Neuron (in vitro differentiated cells): ENCODE measurements at regions not wholly inside any gene's neighbourhood (a gene's known extent, or its start where the extent isn't known, plus 50 kb on each side); places are given as distances from the start of the nearest gene placed in this dataset.
"Not testable (repeated sequence)": the region's sequence is repeated elsewhere in the genome, so short reads cannot be mapped to it uniquely, and the experiment has no call there.

Source experiments
- H2AFZ ChIP-seq: one replicate; pipeline ENCODE4 v1.6.1; 2013; ENCODE audit warnings: low read depth, mild to moderate bottlenecking, inconsistent platforms, low read length, moderate library complexity
- H3K27me3 ChIP-seq: one replicate; pipeline ENCODE4 v1.6.1; 2013; ENCODE audit warnings: low read length; ENCODE audit not compliant: insufficient read depth
- H3K36me3 ChIP-seq: one replicate; pipeline ENCODE4 v1.6.1; 2013; ENCODE audit warnings: low read length; ENCODE audit not compliant: insufficient read depth
- H3K4me1 ChIP-seq: one replicate; pipeline ENCODE4 v1.6.1; 2013; ENCODE audit warnings: low read length; ENCODE audit not compliant: insufficient read depth
- H3K4me3 ChIP-seq: 2 replicates; pipeline ENCODE4 v1.5.1; 2013; ENCODE audit warnings: mild to moderate bottlenecking, low read length, moderate library complexity
- H3K9me3 ChIP-seq: one replicate; pipeline ENCODE4 v1.6.1; 2013; ENCODE audit warnings: low read length

GRCh38 chr21:31520561-31521098 is 138.9 kb upstream of the SOD1 start:
- Histone ChIP-seq H3K27me3 (no peaks in the 10 kb centered on the region), H3K4me3 (no peak overlapping the region), H3K9me3 (no peaks in the 10 kb centered on the region), H2AFZ (no peak overlapping the region), H3K36me3 (no peaks in the 10 kb centered on the region), H3K4me1 (no peaks in the 10 kb centered on the region)

- peaks cover 4% of the 10 kb centered on the region for H3K4me1 ChIP-seq
- H3K27me3 ChIP-seq = no peaks in the 10 kb centered on the region
- no peaks in the 10 kb centered on the region for H3K36me3 ChIP-seq
- no peak overlapping the region for H2AFZ ChIP-seq
- no peak overlapping the region for H3K4me3 ChIP-seq
- no peaks in the 10 kb centered on the region for H3K9me3 ChIP-seq
Observed at GRCh38 chr21:31518580-31518979, 140.9 kb upstream of the SOD1 start.

GRCh38 chr21:31517664-31518414 is 141.7 kb upstream of the SOD1 start:
- peaks cover 4% of the 10 kb centered on the region for H3K4me1 ChIP-seq
- no peak overlapping the region for H3K4me3 ChIP-seq
- H3K36me3 ChIP-seq = no peaks in the 10 kb centered on the region
- H2AFZ ChIP-seq = no peak overlapping the region
- no peaks in the 10 kb centered on the region for H3K9me3 ChIP-seq
- H3K27me3 ChIP-seq = no peaks in the 10 kb centered on the region

- H3K27me3 ChIP-seq = no peaks in the 10 kb centered on the region
- H3K4me1 ChIP-seq = peaks cover 4% of the 10 kb centered on the region
- no peak overlapping the region for H3K4me3 ChIP-seq
- H3K36me3 ChIP-seq = no peaks in the 10 kb centered on the region
- no peak overlapping the region for H2AFZ ChIP-seq
- no peaks in the 10 kb centered on the region for H3K9me3 ChIP-seq
Observed at GRCh38 chr21:31515253-31515652, 144.2 kb upstream of the SOD1 start.

GRCh38 chr21:31514598-31514997 is 144.9 kb upstream of the SOD1 start:
- H3K4me3 ChIP-seq = no peak overlapping the region
- no peaks in the 10 kb centered on the region for H3K36me3 ChIP-seq
- H2AFZ ChIP-seq = no peak overlapping the region
- H3K4me1 ChIP-seq = peaks cover 4% of the 10 kb centered on the region
- no peaks in the 10 kb centered on the region for H3K27me3 ChIP-seq
- no peaks in the 10 kb centered on the region for H3K9me3 ChIP-seq

GRCh38 chr21:31513541-31513940 is 146.0 kb upstream of the SOD1 start:
- not testable (repeated sequence) for H3K9me3 ChIP-seq, H2AFZ ChIP-seq, H3K4me3 ChIP-seq, H3K4me1 ChIP-seq, H3K36me3 ChIP-seq, H3K27me3 ChIP-seq

- H3K9me3 ChIP-seq, H3K4me1 ChIP-seq, H2AFZ ChIP-seq, H3K27me3 ChIP-seq, H3K4me3 ChIP-seq, H3K36me3 ChIP-seq: not testable (repeated sequence)
Observed at GRCh38 chr21:31511999-31512398, 147.5 kb upstream of the SOD1 start.

- Histone ChIP-seq H3K27me3 (no peaks in the 10 kb centered on the region), H3K9me3 (no peaks in the 10 kb centered on the region), H3K4me1 (peaks cover 4% of the 10 kb centered on the region)
Observed at GRCh38 chr21:31511258-31511657, 148.2 kb upstream of the SOD1 start.

GRCh38 chr21:31509194-31510017 is 150.1 kb upstream of the SOD1 start:
- Histone ChIP-seq H2AFZ (no peak overlapping the region), H3K9me3 (no peaks in the 10 kb centered on the region), H3K4me1 (no peaks in the 10 kb centered on the region), H3K36me3 (no peaks in the 10 kb centered on the region), H3K27me3 (no peaks in the 10 kb centered on the region), H3K4me3 (no peak overlapping the region)

More at GRCh38 chr21:31511258-31511657, 148.2 kb upstream of the SOD1 start:
- H3K4me3 ChIP-seq = no peak overlapping the region
- H3K36me3 ChIP-seq = no peaks in the 10 kb centered on the region
- no peak overlapping the region for H2AFZ ChIP-seq

- H3K9me3 ChIP-seq = no peaks in the 10 kb centered on the region
- no peaks in the 10 kb centered on the region for H3K27me3 ChIP-seq
- H3K4me3 ChIP-seq = no peak overlapping the region
- H2AFZ ChIP-seq = no peak overlapping the region
- H3K36me3 ChIP-seq = no peaks in the 10 kb centered on the region
- H3K4me1 ChIP-seq = no peaks in the 10 kb centered on the region
Observed at GRCh38 chr21:31505975-31506374, 153.5 kb upstream of the SOD1 start.

- Histone ChIP-seq H3K9me3 (peaks cover 3% of the 10 kb centered on the region), H2AFZ (no peak overlapping the region), H3K4me1 (no peaks in the 10 kb centered on the region), H3K27me3 (no peaks in the 10 kb centered on the region), H3K4me3 (no peak overlapping the region), H3K36me3 (peaks cover 2% of the 10 kb centered on the region)
Observed at GRCh38 chr21:31503939-31504338, 155.6 kb upstream of the SOD1 start.

GRCh38 chr21:31503467-31503866 is 156.0 kb upstream of the SOD1 start:
- no peaks in the 10 kb centered on the region for H3K27me3 ChIP-seq
- no peak overlapping the region for H3K4me3 ChIP-seq
- H2AFZ ChIP-seq = no peak overlapping the region
- peaks cover 3% of the 10 kb centered on the region for H3K9me3 ChIP-seq
- H3K36me3 ChIP-seq = peaks cover 2% of the 10 kb centered on the region
- H3K4me1 ChIP-seq = no peaks in the 10 kb centered on the region

- Histone ChIP-seq H3K4me3 (no peak overlapping the region), H3K4me1 (no peaks in the 10 kb centered on the region), H3K27me3 (no peaks in the 10 kb centered on the region), H3K9me3 (peaks cover 3% of the 10 kb centered on the region), H3K36me3 (peaks cover 2% of the 10 kb centered on the region), H2AFZ (no peak overlapping the region)
Observed at GRCh38 chr21:31502537-31503143, 156.9 kb upstream of the SOD1 start.
